ENCODE measurements at regions not wholly inside any gene's neighbourhood (a gene's known extent, or its start where the extent isn't known, plus 50 kb on each side); places are given as distances from the start of the nearest gene placed in this dataset.

DNA sequence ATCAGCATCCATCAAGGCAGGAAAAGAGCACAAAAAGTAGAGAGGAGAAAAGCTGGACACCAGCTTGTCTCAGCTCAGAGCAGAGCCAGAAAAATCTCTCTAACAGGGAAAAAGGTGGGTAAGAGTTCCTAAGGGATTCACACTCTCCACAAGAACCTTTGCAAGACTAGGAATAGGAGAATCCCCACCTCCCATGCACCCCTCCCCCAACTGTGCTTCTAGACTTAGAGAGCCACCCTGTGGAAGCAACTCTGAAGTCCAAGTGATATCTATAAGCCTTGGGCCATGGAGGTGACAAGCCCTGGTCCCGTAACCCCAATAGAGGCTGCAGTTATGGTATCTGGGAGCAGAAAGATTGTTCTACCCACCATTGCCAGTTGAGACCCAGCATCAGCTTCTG lies 267.6 kb upstream of the MTMR8 start:
- ChIA-PET POLR2A (no interaction called here), SMC1A (ENCODE audit: uncharacterized antibody, unreplicated experiment) (interaction anchor here (1.6 kb wide), 1 partner anchor 8 kb away, joined by 3 read pairs; no protein-coding TSS in a partner anchor), RAD21 (ENCODE audit: unreplicated experiment) (no interaction called here), CTCF (no interaction called here)
- ATAC-seq: no peak
- BruUV-seq (replicated peaks): no TSS peak
- Histone ChIP-seq H3K4me3 (no peak overlapping the region), H3K9me3 (replicated peaks; ENCODE audit: control insufficient read depth, insufficient read depth, low read length) (no peaks in the 10 kb centered on the region), H3K9ac (ENCODE audit: control insufficient read depth, insufficient read depth, low read length) (no peak overlapping the region), H2AFZ (ENCODE audit: control insufficient read depth, low read depth, low read length) (no peak overlapping the region), H3K4me1 (ENCODE audit: control insufficient read depth, insufficient read depth, low read length) (no peaks in the 10 kb centered on the region), H3K27ac (ENCODE audit: control insufficient read depth, insufficient read depth) (no peak overlapping the region), H3K4me2 (ENCODE audit: control insufficient read depth, insufficient read depth) (no peak overlapping the region), H3K79me2 (ENCODE audit: control insufficient read depth, insufficient read depth, low read length) (no peaks in the 10 kb centered on the region), H3K27me3 (replicated peaks in 1 of 2; ENCODE audit: control insufficient read depth in 2 of 2, insufficient read depth in 2 of 2, low read length in 1 of 2) (no peaks in the 10 kb centered on the region), H4K20me1 (ENCODE audit: control insufficient read depth, insufficient read depth) (no peaks in the 10 kb centered on the region), H3K36me3 (ENCODE audit: control insufficient read depth in 2 of 2, insufficient read depth in 2 of 2, low read length in 1 of 2) (no peaks in the 10 kb centered on the region)
- TF ChIP-seq ESRRA (IDR thresholded peaks at IDR 0.05; ENCODE audit: low read length) (no peak), ETV6 (conservative IDR thresholded peaks at IDR 0.05 in 1 of 2, IDR thresholded peaks at IDR 0.05 in 1 of 2; ENCODE audit: borderline replicate concordance in 1 of 2, low read depth in 1 of 2) (no peak), KLF5 (IDR thresholded peaks at IDR 0.05; ENCODE audit: partially characterized antibody) (no peak), CBX5 (IDR thresholded peaks at IDR 0.05; ENCODE audit: low read depth) (no peak), MEF2B (IDR thresholded peaks at IDR 0.05; ENCODE audit: partially characterized antibody, poor library complexity, severe bottlenecking) (no peak), NKRF (conservative IDR thresholded peaks at IDR 0.05) (no peak), ZNF687 (IDR thresholded peaks at IDR 0.05) (no peak), SUZ12 (IDR thresholded peaks at IDR 0.05; ENCODE audit: unreplicated experiment) (no peak), POLR2AphosphoS5 (IDR thresholded peaks at IDR 0.05; ENCODE audit: low read length) (no peak), ATF2 (IDR thresholded peaks at IDR 0.05; ENCODE audit: low read length) (no peak), TARDBP (IDR thresholded peaks at IDR 0.05; ENCODE audit: borderline replicate concordance) (no peak)
- TF ChIP-seq, protein P1, sequence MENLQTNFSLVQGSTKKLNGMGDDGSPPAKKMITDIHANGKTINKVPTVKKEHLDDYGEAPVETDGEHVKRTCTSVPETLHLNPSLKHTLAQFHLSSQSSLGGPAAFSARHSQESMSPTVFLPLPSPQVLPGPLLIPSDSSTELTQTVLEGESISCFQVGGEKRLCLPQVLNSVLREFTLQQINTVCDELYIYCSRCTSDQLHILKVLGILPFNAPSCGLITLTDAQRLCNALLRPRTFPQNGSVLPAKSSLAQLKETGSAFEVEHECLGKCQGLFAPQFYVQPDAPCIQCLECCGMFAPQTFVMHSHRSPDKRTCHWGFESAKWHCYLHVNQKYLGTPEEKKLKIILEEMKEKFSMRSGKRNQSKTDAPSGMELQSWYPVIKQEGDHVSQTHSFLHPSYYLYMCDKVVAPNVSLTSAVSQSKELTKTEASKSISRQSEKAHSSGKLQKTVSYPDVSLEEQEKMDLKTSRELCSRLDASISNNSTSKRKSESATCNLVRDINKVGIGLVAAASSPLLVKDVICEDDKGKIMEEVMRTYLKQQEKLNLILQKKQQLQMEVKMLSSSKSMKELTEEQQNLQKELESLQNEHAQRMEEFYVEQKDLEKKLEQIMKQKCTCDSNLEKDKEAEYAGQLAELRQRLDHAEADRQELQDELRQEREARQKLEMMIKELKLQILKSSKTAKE (IDR thresholded peaks at IDR 0.05; ENCODE audit: low read depth, poor library complexity, severe bottlenecking): no peak
- FAIRE-seq: no peak
- intact Hi-C loops (cut with micrococcal nuclease; ENCODE audit: unreplicated experiment): no loop called here
- 40% methylated on average over 1 of the region's 1 CpG for WGBS (ENCODE audit: insufficient coverage, insufficient replicate concordance, low lambda C conversion rate, missing lambda C conversion rate)
- DNase-seq (ENCODE audit: low read depth, low spot score): no peak
- in situ Hi-C loops (cut with MboI): no loop called here
